GM19351 (cell line): ENCODE measurements at regions not wholly inside any gene's neighbourhood (a gene's known extent, or its start where the extent isn't known, plus 50 kb on each side); places are given as distances from the start of the nearest gene placed in this dataset.

Source experiments
- ATAC-seq: cut with Tn5 transposase; IDR thresholded peaks from one replicate; pipeline ENCODE4 v1.9.1; 2021; ENCODE audit warnings: mild to moderate bottlenecking, moderate library complexity; ENCODE audit not compliant: unreplicated experiment

- no peak for ATAC-seq
Observed at GRCh38 chr10:20963056-20963455, 65.9 kb upstream of the NEBL start.

- ATAC-seq: no peak
Observed at GRCh38 chr10:20962165-20962564, 65.1 kb upstream of the NEBL start.

GRCh38 chr10:20959242-20959641 is 62.1 kb upstream of the NEBL start:
- ATAC-seq: no peak

- no peak for ATAC-seq
Observed at GRCh38 chr10:20958764-20959163, 61.7 kb upstream of the NEBL start.

GRCh38 chr10:20958225-20958624 is 61.1 kb upstream of the NEBL start:
- ATAC-seq: no peak

- no peak for ATAC-seq
Observed at GRCh38 chr10:20957744-20958143, 60.6 kb upstream of the NEBL start.

- ATAC-seq: no peak
Observed at GRCh38 chr10:20956843-20957242, 59.7 kb upstream of the NEBL start.

- no peak for ATAC-seq
Observed at GRCh38 chr10:20955355-20955893, 58.3 kb upstream of the NEBL start.

GRCh38 chr10:20954519-20954918 is 57.4 kb upstream of the NEBL start:
- no peak for ATAC-seq

- ATAC-seq: no peak
Observed at GRCh38 chr10:20953120-20953519, 56.0 kb upstream of the NEBL start.

- no peak for ATAC-seq
Observed at GRCh38 chr10:20949967-20950366, 52.9 kb upstream of the NEBL start.

GRCh38 chr10:20948686-20949327 is 51.7 kb upstream of the NEBL start:
- ATAC-seq: peak; percentile 83
